Midbrain (tissue), 1 donor: ENCODE measurements at regions not wholly inside any gene's neighbourhood (a gene's known extent, or its start where the extent isn't known, plus 50 kb on each side); places are given as distances from the start of the nearest gene placed in this dataset.
A peak's percentile ranks its signal among the peaks of the same experiment; 100 is the strongest.

Experiments used
- DNase-seq: peaks from one replicate; lab custom pipeline; 2025; lab: John Stamatoyannopoulos, UW

GRCh38 chr11:131232261-131232660 is 138.2 kb upstream of the NTM start:
- no peak for DNase-seq

- no peak for DNase-seq
Measured at GRCh38 chr11:131234221-131234620, 136.2 kb upstream of the NTM start.

GRCh38 chr11:131235328-131236298 is 134.8 kb upstream of the NTM start:
- DNase-seq: no peak

- DNase-seq: no peak
Measured at GRCh38 chr11:131240421-131240820, 130.0 kb upstream of the NTM start.

GRCh38 chr11:131242476-131243000 is 127.9 kb upstream of the NTM start:
- DNase-seq: no peak

GRCh38 chr11:131246156-131246555 is 124.3 kb upstream of the NTM start:
- no peak for DNase-seq

GRCh38 chr11:131246663-131247062 is 123.8 kb upstream of the NTM start:
- peak; percentile 77 for DNase-seq

GRCh38 chr11:131248588-131248987 is 121.8 kb upstream of the NTM start:
- DNase-seq: no peak

GRCh38 chr11:131253142-131253655 is 117.2 kb upstream of the NTM start:
- no peak for DNase-seq

GRCh38 chr11:131253656-131254151 is 116.7 kb upstream of the NTM start:
- no peak for DNase-seq

- no peak for DNase-seq
Measured at GRCh38 chr11:131254254-131254653, 116.2 kb upstream of the NTM start.

- DNase-seq: peak; percentile 19
Measured at GRCh38 chr11:131274233-131274632, 96.2 kb upstream of the NTM start.

GRCh38 chr11:131275580-131275979 is 94.8 kb upstream of the NTM start:
- DNase-seq: peak; percentile 64

- peak; percentile 86 for DNase-seq
Measured at GRCh38 chr11:131278472-131278871, 91.9 kb upstream of the NTM start.

- no peak for DNase-seq
Measured at GRCh38 chr11:131279654-131280384, 90.6 kb upstream of the NTM start.

GRCh38 chr11:131281316-131281715 is 89.1 kb upstream of the NTM start:
- DNase-seq: no peak

- no peak for DNase-seq
Measured at GRCh38 chr11:131284041-131284440, 86.4 kb upstream of the NTM start.

- DNase-seq: no peak
Measured at GRCh38 chr11:131288521-131289091, 81.8 kb upstream of the NTM start.

GRCh38 chr11:131290185-131290584 is 80.2 kb upstream of the NTM start:
- no peak for DNase-seq

- DNase-seq: peak; percentile 58
Measured at GRCh38 chr11:131295986-131296385, 74.4 kb upstream of the NTM start.

GRCh38 chr11:131297441-131297840 is 73.0 kb upstream of the NTM start:
- DNase-seq: no peak
